IPS-NIHi11 (cell line): ENCODE measurements at regions not wholly inside any gene's neighbourhood (a gene's known extent, or its start where the extent isn't known, plus 50 kb on each side); places are given as distances from the start of the nearest gene placed in this dataset.

Experiments used
- DNase-seq: peaks from one replicate; pipeline ENCODE4 v3.0.0; 2012; ENCODE audit warnings: mixed read lengths, low spot score

DNA sequence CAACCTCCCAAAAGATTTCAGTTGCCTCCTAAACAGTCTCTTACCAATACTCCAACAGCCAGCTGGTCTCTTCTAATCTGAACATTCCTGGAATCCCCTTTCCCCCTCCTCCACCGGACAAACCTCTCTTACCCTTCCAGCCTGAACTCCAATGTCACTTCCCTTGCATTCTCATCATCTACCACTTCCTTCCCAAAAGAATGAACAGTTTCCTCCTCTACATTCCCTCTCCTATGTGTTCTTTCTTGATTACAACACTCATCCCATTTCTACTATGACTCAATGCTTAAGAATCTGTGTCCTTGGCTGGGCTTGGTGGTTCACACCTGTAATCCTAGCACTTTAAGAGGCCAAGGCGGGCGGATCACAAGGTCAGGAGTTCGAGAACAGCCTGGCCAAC lies 417.1 kb downstream of the SETD4 start:
- DNase-seq = no peak

DNA sequence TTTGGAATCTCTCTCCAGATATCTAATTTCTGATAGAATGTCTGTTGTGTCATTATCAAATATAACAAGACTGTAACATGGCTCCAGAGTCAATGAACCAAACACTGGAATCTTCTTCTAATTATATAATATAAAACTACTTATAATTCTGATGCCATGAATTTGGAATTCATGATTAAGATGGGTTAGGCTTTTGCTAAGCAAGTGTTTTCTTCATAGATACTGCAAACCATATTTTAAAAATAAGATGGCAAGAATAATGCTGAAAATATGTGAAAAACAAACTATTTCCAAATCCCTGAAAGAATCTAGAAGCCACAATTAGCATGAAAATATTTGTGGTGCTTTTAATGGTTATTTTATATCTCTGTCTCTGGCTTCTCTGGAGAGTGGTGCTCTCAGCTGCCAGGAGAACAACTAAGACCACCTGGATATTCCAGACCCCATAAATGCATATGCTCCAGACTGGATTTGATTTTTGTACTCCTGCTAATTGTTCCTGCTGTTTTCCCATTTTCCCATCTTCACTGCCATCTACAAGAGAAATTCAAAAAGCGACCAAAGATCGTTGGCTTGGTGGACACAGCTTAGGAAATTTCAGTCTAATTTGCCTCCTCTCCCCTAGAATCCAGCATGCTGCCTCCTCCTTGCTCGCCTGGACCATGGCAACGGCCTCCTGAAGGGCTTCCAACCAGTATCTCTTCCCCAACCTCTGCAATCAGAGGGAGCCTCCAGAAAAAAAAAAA lies 418.9 kb downstream of the SETD4 start:
- no peak for DNase-seq

DNA sequence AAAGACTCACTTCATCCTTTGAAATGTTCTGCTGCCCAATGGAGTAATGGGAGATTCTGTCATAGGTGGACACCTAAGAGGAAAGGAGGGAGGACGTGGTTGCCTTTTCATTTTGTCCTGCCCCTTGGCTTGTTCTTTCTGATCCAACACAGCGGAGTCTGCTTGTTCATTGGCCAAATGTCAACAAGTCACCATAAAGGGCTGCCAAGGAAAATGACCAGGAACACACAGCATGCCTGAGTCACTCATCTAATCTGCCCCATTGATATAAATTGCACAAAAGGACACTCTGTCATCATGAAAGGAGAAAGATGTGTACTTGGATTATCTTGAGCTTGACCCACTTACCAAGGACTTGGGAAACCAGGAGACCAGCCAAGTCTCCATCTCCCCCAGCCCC lies 422.9 kb downstream of the SETD4 start:
- DNase-seq = no peak

DNA sequence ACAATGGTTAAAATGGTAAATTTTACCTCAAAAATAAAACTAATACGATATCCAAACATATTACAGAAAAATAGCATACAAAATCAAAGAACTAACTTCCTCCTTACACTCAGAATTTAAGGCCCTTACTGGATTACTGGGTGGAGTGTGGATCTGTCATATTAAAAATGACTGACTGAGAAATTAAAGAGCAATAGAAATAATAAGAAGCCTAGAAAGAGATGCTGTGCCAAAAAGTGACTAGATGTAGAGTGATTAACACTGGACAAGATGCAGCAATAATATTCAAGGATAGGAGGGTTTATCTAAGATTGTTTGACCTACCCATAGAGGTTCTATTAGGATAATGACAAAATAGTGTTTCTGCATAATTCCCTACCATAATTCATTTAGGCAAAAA lies 424.3 kb downstream of the SETD4 start:
- no peak for DNase-seq

DNA sequence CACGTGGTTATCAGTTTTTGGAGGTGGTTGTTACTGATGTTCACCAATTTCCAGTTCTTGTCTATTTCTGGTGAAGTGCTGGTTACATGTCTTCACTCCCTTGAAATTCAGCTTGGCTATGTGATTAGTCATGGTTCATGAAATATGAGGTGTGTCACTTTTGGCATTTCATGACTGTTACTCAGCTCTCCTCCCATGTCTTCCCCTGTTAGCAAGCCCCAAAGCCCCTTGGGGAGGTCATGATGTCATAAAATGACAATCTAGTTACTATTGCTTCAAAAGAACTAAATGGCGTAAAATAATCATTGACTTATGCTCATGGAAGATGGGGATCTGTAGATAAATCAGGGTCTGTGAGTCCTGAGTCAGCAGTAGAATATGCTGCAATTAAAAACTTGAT lies 425.1 kb downstream of the SETD4 start:
- no peak for DNase-seq

DNA sequence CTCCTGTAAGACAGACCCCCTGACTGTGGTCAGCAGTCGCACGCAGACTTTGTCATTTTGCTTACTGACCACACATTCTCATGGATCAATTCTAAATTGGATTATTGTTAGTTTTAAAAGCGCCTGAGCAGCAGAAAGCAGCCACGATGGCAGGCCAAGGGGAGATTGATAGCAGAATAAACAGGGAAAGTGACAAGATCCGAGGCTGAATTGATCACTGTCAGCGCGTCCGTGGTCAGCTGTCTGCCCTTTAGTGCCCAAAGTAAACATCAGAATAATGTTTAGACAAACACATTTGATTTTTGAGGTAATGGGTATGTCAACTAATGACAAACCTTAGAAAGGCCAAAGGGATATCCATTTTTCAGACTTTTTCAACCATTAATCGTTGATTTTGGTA lies 426.8 kb downstream of the SETD4 start:
- no peak for DNase-seq

DNA sequence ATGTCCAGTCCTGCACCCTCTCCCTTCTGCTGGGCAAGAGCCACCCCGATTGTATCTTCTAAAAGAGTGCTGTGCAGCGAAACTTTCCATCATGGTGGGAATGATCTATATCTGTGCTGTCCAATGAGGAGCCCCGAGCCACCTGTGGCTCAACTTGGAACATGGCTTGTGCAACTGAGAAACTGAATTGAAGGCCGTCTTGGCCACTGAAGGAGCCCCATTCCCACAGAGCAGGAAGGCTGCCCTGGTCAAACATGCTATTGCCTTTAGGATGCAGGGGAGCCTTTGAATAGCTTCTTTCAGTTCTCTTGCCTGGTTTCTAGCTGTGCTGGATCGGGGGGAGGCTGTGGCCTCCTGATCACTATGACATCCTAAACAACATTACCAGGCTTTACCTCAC lies 427.6 kb downstream of the SETD4 start:
- no peak for DNase-seq

DNA sequence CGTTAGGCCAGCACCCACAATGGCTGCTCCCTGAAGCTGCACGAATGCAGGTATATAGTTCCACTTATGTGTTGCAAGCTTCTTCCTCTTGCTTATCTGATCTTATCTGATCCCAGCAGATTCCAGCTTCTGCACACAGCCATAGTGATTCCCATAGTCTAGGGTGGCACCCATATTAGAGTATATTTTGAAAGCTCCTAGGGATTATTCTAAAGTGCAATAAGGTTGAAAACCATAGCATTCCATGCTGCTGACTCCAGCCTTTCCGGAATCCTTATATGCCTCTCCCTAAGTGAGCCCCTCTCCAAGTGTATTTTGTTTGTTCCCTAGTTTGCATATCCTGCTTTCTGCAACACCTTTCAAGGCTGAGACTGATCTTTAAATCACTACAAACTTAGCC lies 432.0 kb downstream of the SETD4 start:
- DNase-seq = no peak

DNA sequence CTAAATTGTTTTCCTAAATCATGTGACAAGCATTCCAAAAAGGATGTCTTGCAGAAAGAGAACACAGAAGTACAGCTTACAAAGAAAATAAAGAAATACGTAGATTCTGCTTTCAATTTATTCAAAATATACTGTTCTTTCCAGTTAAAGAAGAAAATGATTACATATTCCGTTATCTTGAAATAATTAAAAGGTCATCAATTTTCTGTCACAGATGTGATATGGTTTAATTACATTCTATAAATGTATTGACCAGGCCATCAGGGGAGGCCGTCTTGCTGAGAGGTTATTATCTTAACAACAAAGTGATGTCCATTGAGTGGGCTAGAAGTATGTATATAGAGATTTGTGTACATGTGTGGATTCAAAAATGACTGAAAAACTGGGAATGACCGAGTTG lies 432.9 kb downstream of the SETD4 start:
- no peak for DNase-seq

DNA sequence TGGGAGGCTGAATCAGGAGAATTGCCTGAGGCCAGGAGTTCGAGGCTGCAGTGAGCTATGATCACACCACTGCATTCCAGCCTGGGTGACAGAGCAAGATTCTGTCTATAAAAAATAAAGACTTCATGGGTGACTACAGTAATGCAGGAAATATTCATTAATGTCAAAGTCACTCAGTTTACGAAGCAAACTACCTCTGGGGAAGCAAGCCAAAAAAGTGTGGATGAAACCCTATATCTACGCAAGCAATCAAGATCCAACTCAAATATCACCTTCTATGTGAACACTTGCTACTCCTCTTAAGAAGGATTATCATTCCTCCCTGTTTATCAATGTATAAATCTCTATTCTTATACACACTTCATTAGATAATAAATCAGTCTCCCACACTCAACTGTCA lies 434.8 kb downstream of the SETD4 start:
- no peak for DNase-seq

DNA sequence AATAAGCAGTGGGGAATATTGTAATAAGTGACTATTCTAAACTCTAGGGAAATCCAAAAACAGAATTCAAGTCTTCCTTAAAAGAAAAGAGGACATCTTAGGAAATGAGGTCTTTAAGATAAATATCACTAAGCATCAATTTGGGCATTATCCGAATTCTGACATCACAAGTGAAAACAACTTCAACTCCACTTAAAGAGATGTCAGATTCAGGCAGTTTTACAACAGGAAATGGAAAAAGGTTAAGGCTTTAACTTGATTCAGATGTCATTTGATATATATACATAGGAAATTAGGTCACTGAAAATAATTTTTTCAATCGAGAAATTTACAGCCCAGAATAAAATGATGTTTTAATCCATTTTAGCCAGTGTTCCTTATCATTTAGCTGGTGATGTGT lies 435.4 kb downstream of the SETD4 start:
- no peak for DNase-seq

DNA sequence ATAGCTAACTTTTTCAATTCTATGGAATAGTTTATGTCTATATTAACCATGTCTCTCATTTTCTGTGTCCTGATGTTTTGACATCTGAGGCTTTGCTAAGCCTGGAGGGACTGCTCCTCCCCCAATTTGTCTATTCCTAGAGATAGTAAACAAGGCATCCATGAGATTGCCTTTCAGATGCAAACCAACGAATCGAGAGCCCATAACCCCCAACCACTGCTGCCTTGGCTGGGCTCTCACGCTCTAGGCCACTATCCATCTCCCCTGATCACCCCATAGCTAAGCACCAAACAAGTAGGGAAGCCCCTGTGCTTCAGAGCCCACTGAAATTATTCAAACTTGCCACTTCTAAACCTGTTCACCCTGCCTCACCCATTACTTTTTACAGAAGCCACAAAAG lies 437.7 kb downstream of the SETD4 start:
- peak; percentile 37 for DNase-seq

DNA sequence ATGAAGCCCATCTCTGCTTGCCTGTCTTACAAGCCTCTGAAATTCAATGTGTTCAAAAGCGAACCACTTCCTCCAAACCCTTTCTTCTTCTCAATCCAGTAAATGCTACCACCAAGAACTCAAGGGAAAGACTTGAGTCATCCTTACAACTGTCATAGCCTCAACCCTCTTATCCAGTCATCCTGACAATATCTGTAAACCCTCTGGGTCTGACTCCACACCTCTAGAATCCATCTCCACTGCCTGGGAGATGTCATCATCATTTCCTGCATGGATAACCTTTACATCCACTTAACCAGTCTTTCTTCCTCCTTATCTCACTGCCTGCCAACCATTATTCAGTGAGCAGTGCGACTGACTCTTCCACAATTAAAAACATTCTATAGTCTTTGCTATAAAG lies 441.1 kb downstream of the SETD4 start:
- no peak for DNase-seq

DNA sequence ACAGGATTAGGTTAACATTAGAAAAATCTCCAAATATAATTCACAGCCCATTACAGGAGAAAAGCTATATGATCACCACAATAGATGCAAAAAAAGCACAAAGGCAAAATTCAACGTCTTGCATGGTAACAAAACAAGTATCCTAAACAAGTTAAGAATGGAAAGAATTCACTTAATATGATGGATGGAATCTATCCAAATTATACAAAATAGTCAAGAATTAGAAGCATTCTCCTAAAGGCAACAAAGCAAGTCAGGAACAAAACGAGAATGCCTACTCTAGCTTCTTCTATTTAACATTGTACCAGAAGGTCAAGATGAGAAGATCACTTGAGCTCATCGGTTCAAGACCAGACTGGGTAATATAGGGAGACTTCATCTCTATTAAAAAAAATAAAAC lies 442.8 kb downstream of the SETD4 start:
- no peak for DNase-seq

DNA sequence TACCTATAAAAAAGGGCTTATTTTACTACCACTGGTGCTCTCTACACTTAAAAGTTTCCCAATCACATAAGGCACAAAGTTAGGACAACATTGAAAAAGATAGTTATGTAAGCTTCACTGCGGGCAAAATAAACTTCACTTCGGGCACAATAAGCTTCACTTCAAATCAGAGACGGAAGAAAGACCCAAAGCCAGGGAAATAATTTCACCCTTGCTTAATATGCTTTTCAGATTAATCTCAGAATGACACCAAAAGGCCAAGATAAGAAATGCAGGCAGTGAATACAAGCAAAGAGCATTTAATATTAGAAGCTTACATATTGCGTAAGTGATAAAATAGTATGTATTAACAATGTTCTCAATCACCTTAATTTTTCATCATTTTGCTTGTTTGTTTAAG lies 444.2 kb downstream of the SETD4 start:
- no peak for DNase-seq

DNA sequence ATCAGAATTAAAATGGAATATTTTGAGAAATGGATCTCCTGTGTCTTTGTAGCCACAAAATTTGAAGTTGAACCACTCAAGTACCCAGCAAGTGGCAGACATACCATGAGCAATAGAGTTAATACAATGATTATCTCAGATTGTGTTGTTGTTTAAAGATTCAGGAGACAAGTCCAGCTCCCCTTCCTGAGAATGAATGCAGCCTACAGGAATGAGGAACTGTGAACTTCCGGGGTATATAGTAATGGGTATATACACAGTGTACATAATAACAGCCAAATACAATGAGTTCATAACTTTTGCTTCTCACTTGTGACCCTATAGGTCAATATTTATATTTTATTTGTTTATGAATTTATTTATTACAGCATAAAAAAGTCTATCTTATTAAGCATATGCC lies 445.0 kb downstream of the SETD4 start:
- no peak for DNase-seq

DNA sequence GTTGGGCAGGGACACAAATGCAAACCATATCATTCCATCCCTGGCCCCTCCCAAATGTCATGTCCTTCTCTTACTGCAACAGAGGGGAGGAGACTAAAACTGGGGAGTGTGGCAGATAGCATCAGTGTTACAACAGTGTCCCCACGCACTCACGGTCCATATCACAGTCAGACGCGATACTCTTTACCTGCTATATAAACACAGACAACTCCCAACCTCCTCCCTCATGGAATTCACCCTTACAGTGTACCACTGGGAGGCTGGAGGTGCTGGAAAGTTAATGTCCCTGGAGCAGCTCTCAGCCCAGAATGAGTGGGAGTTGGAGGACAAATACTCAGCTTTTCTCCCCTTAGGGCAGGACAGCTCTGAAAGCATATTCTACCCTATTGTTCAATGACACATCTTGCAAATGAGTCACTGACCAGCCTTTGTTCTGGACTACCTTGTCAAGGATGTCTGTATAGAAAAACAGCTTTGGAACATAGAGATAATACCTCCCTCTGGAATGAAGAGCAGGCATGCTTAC lies 445.9 kb downstream of the SETD4 start:
- DNase-seq = no peak

DNA sequence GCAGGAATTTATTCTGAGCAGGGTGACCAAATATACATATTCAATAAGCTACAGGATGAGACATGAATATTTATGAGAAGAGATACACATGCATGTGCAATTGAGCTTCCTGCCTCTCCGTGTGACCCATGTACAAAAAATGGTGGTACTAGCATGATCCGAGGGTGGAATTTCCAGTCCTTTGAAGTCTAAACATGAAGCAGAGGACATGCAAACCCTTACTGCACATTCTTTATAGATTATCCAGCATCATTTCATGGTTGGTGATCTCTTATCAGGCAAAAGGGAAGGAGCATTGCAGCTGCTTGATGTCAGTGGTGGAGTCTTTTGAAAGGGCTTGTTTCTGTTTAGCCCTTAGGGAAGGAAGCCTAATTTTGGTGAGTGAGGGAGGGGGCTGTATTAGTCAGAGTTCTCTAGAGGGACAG lies 448.6 kb downstream of the SETD4 start:
- DNase-seq = no peak

DNA sequence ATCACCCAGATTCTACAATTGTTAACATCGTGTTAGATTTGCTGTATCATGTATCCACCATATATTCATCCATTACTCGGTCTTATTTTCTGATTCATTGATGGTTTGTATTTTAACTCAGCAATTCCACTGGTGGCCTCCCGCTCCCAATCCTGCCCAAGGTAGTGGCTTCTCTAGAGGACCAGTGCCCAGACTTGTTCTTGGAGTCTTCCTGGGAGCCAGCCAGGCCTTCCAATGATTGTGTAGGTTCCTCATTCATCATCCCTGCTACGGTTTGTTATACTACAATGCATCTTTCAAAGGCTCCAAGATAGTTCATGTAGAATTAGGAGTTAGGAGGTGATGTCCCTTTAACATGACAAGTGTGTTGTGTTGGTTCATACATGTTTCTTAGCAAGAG lies 451.1 kb downstream of the SETD4 start:
- no peak for DNase-seq

DNA sequence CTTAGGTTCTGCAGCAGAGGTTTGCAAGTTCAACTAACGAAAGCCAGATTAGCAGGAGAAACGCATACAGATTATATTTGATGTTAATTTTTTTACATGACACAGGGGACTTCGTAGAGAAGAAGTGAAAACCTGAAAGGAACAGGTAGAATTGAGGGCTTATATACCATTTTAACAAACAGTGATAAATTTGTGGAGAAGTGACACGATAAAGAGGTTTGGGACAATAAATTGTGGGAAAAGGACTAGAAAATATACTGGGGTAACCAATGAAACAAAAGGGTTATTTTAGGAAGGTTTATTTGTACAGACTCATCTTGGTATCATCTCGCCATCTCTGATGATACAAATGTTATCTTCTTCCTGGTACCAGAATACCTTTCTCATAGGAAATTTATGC lies 452.9 kb downstream of the SETD4 start:
- no peak for DNase-seq

DNA sequence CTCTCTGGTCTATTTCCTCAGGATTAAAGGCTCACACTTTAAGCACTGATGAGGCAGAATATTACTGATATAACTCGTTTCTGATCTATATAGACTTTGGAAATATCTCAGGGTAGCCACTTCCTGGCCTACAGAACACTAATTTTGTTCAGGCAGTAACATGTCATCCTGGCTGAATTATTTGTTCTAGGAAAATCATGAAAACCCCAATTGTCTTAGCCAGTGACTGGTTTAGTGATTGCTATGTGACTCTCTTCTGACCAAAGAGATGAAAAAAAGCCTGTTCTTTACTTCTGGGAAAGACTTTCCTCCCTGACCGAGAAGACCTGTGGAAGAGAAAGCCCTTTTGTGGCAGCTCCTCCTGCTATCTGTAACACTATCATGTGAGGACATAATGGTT lies 453.7 kb downstream of the SETD4 start:
- no peak for DNase-seq

DNA sequence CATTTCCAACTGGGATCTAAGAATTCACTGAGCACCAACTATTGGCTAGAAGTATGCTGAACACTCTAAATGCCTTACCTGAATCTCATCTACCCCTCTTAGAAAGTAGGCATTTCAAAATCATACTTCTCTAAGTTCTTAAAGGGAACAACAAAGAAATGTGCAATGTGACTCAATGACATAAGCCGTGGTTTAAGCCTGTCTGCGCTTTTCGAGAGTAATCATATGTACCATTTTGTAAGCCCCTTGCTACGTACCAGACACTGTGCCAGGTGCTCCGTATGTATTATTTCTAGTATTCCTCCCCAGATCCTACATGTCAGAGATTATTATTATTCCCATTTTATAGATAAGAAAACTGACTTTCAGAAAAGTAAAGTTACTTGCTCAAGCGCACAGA lies 454.2 kb downstream of the SETD4 start:
- DNase-seq = no peak

DNA sequence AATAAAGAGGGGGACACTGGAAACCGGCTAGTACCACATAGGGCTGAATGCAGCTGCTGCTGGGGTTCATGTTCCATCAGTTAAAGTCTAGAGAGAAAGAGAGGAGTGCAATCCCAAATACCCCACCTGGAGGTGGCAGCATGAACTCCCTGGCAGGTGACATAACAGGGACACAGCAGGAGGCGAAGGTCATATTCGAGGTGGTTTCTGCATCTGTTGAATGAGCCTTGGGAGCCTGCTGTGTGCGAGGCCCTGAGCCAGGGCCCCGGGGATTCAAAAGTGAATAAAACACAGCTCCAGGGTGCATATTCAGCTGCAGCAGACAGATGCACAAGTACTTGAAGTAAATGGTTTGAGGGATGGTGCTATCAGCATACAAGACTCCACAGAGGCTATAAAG lies 456.8 kb downstream of the SETD4 start:
- DNase-seq = no peak

DNA sequence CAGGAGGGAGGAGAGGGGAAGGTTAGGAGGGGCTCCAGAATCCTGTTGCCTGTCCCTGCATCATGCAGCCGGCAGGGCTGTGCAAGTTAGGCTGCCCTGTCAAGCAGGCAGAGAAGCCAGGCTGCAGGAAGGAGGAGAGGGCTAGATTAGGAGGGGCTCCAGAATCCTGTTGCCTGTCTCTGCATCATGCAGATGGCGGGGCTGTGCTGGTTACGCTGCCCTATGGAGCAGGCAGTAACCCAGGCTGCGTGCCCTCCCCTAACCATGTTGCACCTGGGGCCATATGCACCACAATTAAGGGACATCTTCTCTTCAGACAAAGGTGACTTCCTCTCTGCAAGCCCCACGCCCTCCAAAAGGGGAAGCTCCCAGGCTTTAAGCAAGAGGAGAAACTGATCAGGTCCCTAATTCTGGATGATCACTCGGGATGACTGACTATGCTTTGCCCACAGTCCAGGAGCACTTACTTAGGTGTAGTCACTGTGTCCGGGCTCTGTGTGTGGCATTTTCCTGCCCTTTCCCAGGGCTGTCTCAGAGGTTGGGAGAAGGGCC lies 457.4 kb downstream of the SETD4 start:
- no peak for DNase-seq
